ENCODE measurements at regions not wholly inside any gene's neighbourhood (a gene's known extent, or its start where the extent isn't known, plus 50 kb on each side); places are given as distances from the start of the nearest gene placed in this dataset.

DNA sequence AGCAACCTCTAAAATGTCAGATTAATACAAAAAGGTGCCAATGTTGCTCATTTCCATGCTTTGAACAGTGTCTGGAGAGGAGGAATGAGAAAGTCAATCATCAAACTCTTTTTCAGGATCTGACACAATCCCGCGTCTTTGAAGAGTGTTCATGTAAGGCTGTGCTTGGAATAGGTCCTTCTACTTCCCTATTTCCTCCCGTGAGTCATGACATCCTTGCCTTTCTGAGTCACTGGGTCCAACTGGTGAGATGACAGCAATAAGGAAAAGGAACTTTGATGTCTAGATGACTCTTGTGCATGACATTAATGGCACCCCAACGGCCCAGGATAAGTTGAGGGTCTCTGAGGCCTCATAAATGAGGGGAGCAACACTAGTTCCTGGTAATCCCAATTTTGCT, 109.0 kb upstream of the CELF4 start:
- TF ChIP-seq, protein P1, sequence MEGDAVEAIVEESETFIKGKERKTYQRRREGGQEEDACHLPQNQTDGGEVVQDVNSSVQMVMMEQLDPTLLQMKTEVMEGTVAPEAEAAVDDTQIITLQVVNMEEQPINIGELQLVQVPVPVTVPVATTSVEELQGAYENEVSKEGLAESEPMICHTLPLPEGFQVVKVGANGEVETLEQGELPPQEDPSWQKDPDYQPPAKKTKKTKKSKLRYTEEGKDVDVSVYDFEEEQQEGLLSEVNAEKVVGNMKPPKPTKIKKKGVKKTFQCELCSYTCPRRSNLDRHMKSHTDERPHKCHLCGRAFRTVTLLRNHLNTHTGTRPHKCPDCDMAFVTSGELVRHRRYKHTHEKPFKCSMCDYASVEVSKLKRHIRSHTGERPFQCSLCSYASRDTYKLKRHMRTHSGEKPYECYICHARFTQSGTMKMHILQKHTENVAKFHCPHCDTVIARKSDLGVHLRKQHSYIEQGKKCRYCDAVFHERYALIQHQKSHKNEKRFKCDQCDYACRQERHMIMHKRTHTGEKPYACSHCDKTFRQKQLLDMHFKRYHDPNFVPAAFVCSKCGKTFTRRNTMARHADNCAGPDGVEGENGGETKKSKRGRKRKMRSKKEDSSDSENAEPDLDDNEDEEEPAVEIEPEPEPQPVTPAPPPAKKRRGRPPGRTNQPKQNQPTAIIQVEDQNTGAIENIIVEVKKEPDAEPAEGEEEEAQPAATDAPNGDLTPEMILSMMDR (IDR thresholded peaks at IDR 0.05), result no peak
- TF ChIP-seq POLR2A (IDR thresholded peaks at IDR 0.05) (no peak), EP300 (IDR thresholded peaks at IDR 0.05) (no peak)

Measured in ovary (tissue), 3 donors.